ENCODE measurements at regions not wholly inside any gene's neighbourhood (a gene's known extent, or its start where the extent isn't known, plus 50 kb on each side); places are given as distances from the start of the nearest gene placed in this dataset.
A peak's percentile ranks its signal among the peaks of the same experiment; 100 is the strongest.

DNA sequence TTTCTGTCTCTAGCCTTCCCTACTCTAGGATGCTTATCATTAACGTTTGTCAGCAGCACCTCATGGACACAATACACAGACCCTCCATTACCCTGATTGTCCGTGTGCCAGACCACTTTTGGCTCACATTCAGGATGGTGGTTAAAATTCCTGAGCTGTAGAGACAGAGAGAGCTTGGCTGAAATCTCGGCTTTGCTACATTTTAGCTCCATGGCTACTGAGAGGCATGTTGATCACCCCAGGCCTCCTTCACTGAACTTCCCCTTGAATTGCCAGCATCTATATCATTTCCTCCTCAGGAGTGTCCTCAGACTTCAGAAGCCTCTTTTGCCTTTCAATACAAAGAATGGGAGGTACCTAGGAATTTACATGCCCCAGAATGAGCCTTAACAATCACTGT lies 104.7 kb upstream of the ISL1 start:
- no peak for DNase-seq

DNA sequence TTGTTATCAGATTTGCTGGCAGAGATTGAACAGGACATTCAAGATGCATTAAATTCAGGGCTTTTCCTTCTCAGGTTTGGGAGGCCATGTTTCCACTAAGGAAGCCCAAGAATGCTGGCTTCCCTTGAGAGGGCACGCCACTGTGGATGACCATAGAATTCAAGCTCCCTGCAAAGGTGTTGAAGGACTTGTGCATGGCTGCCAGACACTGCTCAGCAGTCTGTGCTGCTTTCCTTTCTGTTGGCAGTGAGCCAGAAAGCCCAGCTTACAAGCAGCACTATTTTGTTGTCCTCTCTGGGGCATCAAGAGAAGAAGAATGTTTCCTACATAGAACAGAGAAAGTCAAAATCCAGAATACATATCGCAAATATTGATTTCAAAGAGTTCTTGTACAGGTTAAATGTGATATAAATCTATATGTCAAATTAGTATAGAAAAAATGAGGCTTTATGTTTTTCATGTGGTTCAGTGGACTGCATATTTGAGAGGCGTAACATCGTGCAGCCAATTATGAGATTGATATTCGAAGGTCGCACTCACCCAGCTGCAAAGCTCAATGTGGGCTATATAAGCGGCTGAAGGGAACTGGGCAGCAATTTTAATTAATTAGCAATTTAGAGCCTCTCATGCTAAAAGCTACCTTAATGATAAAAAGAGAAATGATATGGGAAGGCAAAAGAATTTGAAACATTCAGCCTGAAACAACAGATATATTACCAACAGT lies 103.1 kb upstream of the ISL1 start:
- DNase-seq, result peak; percentile 1

DNA sequence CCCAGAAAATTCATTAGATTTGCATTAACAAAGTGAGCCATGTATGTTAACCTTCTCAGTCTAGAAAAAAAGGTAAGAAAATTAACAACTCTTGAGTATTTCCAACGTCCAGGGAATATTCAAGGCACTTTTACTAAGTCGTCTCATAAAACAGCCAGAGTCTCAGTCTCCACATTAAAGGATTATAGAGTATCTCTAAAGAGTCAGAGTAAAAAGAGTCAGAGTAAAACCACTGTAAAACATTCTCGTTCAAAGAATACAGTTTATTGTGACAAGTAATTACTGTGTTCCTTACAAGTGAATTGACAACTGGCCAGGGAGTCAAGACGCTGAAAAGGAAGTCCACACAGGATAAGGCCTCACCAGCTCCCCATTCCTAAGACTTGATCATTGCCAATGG lies 97.2 kb upstream of the ISL1 start:
- DNase-seq, result no peak

DNA sequence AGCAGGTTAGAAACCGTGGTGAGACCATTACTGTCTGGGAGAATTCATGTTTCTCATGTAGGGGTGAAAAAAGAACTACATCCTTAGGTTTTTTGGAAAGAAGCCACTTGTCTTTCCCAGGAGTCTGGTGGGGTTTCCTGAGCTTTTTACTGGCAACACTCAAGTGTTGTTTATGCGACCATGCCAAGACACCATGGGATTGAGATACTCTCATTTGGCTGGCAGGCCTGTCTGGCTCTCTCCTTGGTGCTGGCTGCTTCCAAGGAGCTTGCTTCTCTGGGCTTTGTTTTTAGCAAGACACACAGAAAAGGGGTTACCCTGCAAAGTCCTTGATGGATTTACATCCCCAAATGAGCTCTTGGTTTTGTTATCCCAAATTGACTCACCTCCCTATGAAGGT lies 80.9 kb upstream of the ISL1 start:
- no peak for DNase-seq

DNA sequence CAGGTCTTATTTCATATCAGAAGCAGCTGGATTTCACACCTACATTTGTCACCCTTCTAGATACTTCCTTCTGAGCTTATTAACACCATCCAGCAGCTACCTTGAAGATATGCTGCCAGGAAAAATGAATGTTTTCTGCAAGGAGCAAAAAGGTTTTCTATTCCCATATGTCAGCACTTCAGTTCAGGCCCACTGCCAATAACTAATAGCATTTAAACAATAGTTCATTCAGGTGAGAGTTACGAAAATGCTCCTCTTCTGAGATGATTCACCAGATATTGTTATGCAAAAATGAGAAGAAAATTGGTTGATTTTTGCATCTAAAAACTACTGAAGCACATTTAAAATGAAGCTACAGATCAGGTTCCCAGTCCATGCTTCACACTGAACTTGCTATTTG lies 56.4 kb upstream of the ISL1 start:
- DNase-seq, result no peak

All from muscle of arm (tissue), 1 donor.